ENCODE measurements at regions not wholly inside any gene's neighbourhood (a gene's known extent, or its start where the extent isn't known, plus 50 kb on each side); places are given as distances from the start of the nearest gene placed in this dataset.

DNA sequence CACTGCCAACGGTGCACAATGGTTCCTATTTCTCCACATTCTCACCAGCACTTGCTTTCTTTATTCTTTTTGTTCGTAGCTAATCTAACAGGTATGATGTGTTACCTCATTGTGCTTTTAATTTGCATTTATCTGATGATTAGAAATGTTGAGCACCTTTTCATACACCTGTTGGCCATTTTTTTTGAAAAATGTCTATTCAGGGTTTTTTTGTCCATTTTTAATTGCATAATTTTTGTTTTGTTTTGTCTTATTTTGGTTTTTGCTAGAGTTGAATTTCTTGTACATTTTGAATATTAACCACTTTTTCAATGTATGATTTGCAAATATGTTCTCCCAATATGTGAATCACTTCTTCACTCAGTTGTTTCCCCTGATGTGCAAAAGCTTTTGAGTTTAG lies 150.6 kb downstream of the TENT5A start:
- TF ChIP-seq, protein P1, sequence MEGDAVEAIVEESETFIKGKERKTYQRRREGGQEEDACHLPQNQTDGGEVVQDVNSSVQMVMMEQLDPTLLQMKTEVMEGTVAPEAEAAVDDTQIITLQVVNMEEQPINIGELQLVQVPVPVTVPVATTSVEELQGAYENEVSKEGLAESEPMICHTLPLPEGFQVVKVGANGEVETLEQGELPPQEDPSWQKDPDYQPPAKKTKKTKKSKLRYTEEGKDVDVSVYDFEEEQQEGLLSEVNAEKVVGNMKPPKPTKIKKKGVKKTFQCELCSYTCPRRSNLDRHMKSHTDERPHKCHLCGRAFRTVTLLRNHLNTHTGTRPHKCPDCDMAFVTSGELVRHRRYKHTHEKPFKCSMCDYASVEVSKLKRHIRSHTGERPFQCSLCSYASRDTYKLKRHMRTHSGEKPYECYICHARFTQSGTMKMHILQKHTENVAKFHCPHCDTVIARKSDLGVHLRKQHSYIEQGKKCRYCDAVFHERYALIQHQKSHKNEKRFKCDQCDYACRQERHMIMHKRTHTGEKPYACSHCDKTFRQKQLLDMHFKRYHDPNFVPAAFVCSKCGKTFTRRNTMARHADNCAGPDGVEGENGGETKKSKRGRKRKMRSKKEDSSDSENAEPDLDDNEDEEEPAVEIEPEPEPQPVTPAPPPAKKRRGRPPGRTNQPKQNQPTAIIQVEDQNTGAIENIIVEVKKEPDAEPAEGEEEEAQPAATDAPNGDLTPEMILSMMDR (IDR thresholded peaks at IDR 0.05): no peak
- no peak for TF ChIP-seq POLR2A (IDR thresholded peaks at IDR 0.05)

All from prostate gland (tissue), 2 donors.